Prostate gland (tissue), 2 donors: ENCODE measurements at regions not wholly inside any gene's neighbourhood (a gene's known extent, or its start where the extent isn't known, plus 50 kb on each side); places are given as distances from the start of the nearest gene placed in this dataset.

Experiments used
- DNase-seq: peaks from one replicate; pipeline ENCODE4 v3.0.0-alpha.2; 2019; ENCODE audit warnings: low spot score
- H3K27ac ChIP-seq, 2 donors: fragments of 200-600 bp; sonication (generic); 2 replicates each; pipeline ENCODE4 v1.5.1; 2017 to 2019
- H3K27me3 ChIP-seq: fragments of 200-600 bp; sonication (generic); replicated peaks from 2 replicates; pipeline ENCODE4 v1.5.1; 2019; ENCODE audit not compliant: insufficient read depth
- H3K36me3 ChIP-seq, 2 donors: fragments of 200-600 bp; sonication (generic); 1 replicate in 1 of 2; 2 replicates in 1 of 2; pipeline versions ENCODE4 v1.5.1 to v1.8.1; 2017 to 2019
- H3K4me1 ChIP-seq: fragments of 200-600 bp; sonication (generic); replicated peaks from 2 replicates; pipeline ENCODE4 v1.5.1; 2019
- H3K4me3 ChIP-seq, 2 donors: fragments of 200-600 bp; sonication (generic); 2 replicates each; pipeline ENCODE4 v1.5.1; 2017 to 2019
- H3K9me3 ChIP-seq: fragments of 200-600 bp; sonication (generic); 2 replicates; pipeline ENCODE4 v1.5.1; 2017
- POLR2A ChIP-seq: fragments of 450-650 bp; IDR thresholded peaks from one replicate; pipeline ENCODE4 v1.6.1; 2016; ENCODE audit warnings: antibody characterized with exemption, mild to moderate bottlenecking
- POLR2AphosphoS5 ChIP-seq: sonication (generic); formaldehyde crosslinking; IDR thresholded peaks from one replicate; pipeline ENCODE4 v1.6.1; 2017; ENCODE audit warnings: antibody characterized with exemption
- WGBS: methylation state at CpG from one replicate; pipeline ENCODE4 v1.1.5; 2018; 5-methylcytosine and 5-hydroxymethylcytosine counted together
- intact Hi-C: fragments of 100-400 bp; cut with DNase I; formaldehyde crosslinking; loops from one replicate; pipeline ENCODE4 v1.14.2; 2022
- TF ChIP-seq, protein P1 (sequence below), 4 experiments: fragments of 200-600 bp in 2 of 4; fragments of 450-650 bp in 2 of 4; sonication (generic) in 2 of 4; IDR thresholded peaks; 1 replicate in 3 of 4; 2 replicates in 1 of 4; pipeline ENCODE4 v1.5.1; 2016 to 2019; ENCODE audit warnings: antibody characterized with exemption in 4 of 4, mild to moderate bottlenecking in 2 of 4, moderate library complexity in 2 of 4

DNA sequence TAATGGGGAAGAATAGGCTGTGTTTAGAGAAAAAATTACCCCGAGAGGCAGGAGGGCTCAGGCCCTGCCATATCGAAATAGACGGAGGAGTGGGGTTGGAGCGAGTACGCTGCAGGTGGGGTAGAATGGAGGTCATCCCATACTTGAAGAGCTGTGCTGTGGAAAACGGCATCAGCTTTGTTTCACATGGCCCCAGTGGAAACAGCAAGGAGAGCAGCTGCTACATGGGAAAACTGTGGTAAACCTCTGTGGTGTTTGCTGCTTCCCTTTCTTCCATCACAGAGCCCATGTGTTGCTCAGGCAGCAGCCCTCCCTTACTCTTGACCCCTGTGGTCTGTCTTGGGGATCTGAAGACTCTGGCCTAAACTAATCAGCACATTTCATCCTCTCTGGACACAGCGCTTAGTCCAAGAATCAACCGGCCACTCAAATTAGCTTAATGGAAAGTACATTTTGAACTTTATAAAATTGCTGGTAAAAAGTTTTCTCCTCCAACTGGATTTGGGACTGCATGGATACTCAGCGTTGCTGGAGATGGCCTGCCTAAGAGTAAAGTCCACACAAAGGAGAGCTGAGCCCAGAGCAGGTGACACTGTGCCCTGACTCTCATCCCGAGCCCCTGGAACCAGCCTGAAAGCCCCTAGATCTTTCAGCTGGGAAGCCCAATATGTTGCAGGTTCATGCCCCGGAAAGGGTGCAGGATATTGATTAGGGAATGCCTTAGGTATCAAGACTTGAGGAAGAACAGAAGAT, 127.1 kb upstream of the GADD45A start:
- Histone ChIP-seq H3K4me3 (no peak overlapping the region), H3K4me1 (no peaks in the 10 kb centered on the region), H3K27ac (peak overlapping the region in 1 of 2 donors; percentile 56), H3K9me3 (no peaks in the 10 kb centered on the region), H3K36me3 (no peaks in the 10 kb centered on the region), H3K27me3 (no peaks in the 10 kb centered on the region)
- TF ChIP-seq, protein P1, sequence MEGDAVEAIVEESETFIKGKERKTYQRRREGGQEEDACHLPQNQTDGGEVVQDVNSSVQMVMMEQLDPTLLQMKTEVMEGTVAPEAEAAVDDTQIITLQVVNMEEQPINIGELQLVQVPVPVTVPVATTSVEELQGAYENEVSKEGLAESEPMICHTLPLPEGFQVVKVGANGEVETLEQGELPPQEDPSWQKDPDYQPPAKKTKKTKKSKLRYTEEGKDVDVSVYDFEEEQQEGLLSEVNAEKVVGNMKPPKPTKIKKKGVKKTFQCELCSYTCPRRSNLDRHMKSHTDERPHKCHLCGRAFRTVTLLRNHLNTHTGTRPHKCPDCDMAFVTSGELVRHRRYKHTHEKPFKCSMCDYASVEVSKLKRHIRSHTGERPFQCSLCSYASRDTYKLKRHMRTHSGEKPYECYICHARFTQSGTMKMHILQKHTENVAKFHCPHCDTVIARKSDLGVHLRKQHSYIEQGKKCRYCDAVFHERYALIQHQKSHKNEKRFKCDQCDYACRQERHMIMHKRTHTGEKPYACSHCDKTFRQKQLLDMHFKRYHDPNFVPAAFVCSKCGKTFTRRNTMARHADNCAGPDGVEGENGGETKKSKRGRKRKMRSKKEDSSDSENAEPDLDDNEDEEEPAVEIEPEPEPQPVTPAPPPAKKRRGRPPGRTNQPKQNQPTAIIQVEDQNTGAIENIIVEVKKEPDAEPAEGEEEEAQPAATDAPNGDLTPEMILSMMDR (IDR thresholded peaks at IDR 0.05): no peak
- TF ChIP-seq POLR2A (no peak), POLR2AphosphoS5 (no peak)
- DNase-seq: no peak
- WGBS: 52% methylated on average over 11 of the region's 11 CpGs
- intact Hi-C loops: no loop called here

GRCh38 chr1:67558449-67559193, 126.4 kb upstream of the GADD45A start:
- DNase-seq: no peak
- intact Hi-C loops: no loop called here
- no peaks in the 10 kb centered on the region for H3K9me3 ChIP-seq
- 85% methylated on average over 9 of the region's 9 CpGs for WGBS
- H3K27me3 ChIP-seq: no peaks in the 10 kb centered on the region
- H3K36me3 ChIP-seq: no peaks in the 10 kb centered on the region
- H3K27ac ChIP-seq: peak overlapping the region; percentile 28 to 56
- TF ChIP-seq, protein P1 (IDR thresholded peaks at IDR 0.05): no peak
- TF ChIP-seq POLR2A: no peak
- TF ChIP-seq POLR2AphosphoS5: no peak
- H3K4me3 ChIP-seq: no peak overlapping the region
- H3K4me1 ChIP-seq: no peaks in the 10 kb centered on the region

GRCh38 chr1:67559222-67559700, 125.7 kb upstream of the GADD45A start:
- TF ChIP-seq POLR2AphosphoS5: no peak
- no peak overlapping the region for H3K4me3 ChIP-seq
- no peaks in the 10 kb centered on the region for H3K4me1 ChIP-seq
- no peaks in the 10 kb centered on the region for H3K36me3 ChIP-seq
- H3K27me3 ChIP-seq: no peaks in the 10 kb centered on the region
- intact Hi-C loops: no loop called here
- DNase-seq: no peak
- WGBS: 28% methylated on average over 16 of the region's 16 CpGs
- no peaks in the 10 kb centered on the region for H3K9me3 ChIP-seq
- H3K27ac ChIP-seq: peak overlapping the region; percentile 28 to 56

GRCh38 chr1:67560580-67561255, 124.3 kb upstream of the GADD45A start:
- Histone ChIP-seq H3K9me3 (no peaks in the 10 kb centered on the region), H3K27me3 (no peaks in the 10 kb centered on the region), H3K36me3 (no peaks in the 10 kb centered on the region), H3K4me3 (no peak overlapping the region), H3K27ac (no peak overlapping the region), H3K4me1 (no peaks in the 10 kb centered on the region)
- WGBS: 84% methylated on average over 10 of the region's 10 CpGs
- intact Hi-C loops: loop anchor here (5.0 kb wide), 1 partner anchor 127 kb away; the partner anchor contains the start of gene GADD45A
- DNase-seq: no peak
- TF ChIP-seq POLR2AphosphoS5: no peak
- TF ChIP-seq, protein P1 (IDR thresholded peaks at IDR 0.05): no peak

DNA sequence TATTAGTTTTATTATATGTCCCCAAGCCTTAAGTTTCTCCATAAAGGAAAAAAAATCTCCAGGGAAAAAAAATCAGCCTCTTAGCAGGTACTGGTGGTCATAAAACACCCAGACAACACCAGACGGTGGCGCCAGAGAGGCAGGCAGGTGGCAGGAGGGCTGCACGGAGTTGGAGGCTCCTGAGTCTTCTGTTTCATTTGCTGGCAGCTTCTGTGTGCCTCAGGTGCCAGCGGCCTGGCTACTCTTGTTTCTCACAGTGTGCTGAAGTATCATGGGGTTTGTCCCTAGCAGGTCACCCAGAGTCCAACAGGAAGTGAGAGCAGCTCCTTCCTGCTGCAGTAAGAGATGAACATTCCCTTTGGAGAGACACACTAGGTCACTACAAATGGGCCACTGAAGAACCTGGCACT, 123.3 kb upstream of the GADD45A start:
- no peaks in the 10 kb centered on the region for H3K4me1 ChIP-seq
- intact Hi-C loops: loop anchor here (5.0 kb wide), 1 partner anchor 126 kb away; the partner anchor contains the start of gene GADD45A

More for the DNA sequence above, 123.3 kb upstream of the GADD45A start:
- Histone ChIP-seq H3K36me3 (no peaks in the 10 kb centered on the region), H3K27me3 (no peaks in the 10 kb centered on the region), H3K9me3 (no peaks in the 10 kb centered on the region), H3K27ac (peak overlapping the region in 1 of 2 donors; percentile 24), H3K4me3 (no peak overlapping the region)
- TF ChIP-seq POLR2A (no peak), POLR2AphosphoS5 (peak; percentile 84)
- TF ChIP-seq, protein P1 (IDR thresholded peaks at IDR 0.05): peak; percentile 56 to 87 (median 82)
- under 1% methylated on average over 4 of the region's 4 CpGs for WGBS
- peak; percentile 92 for DNase-seq
